Esophagus squamous epithelium (tissue), 4 donors: ENCODE measurements at regions not wholly inside any gene's neighbourhood (a gene's known extent, or its start where the extent isn't known, plus 50 kb on each side); places are given as distances from the start of the nearest gene placed in this dataset.

Experiments
- CTCF ChIP-seq, 6 experiments: fragments of 450-650 bp in 4 of 6; fragments of 200-600 bp in 2 of 6; sonication (generic) in 2 of 6; IDR thresholded peaks; one replicate each; pipeline ENCODE4 v1.5.1; 2016 to 2019; ENCODE audit warnings: antibody characterized with exemption in 6 of 6, mild to moderate bottlenecking in 4 of 6, moderate library complexity in 4 of 6
- POLR2A ChIP-seq, 4 donors: fragments of 450-650 bp; IDR thresholded peaks; one replicate each; pipeline ENCODE4 v1.6.1; 2017; ENCODE audit warnings: antibody characterized with exemption in 4 of 4, mild to moderate bottlenecking in 4 of 4, moderate library complexity in 3 of 4

GRCh38 chr3:171528102-171528501 lies 67.9 kb upstream of the TNIK start:
- no peak for TF ChIP-seq CTCF (IDR thresholded peaks at IDR 0.05)
- no peak for TF ChIP-seq POLR2A (IDR thresholded peaks at IDR 0.05)
